ENCODE measurements at regions not wholly inside any gene's neighbourhood (a gene's known extent, or its start where the extent isn't known, plus 50 kb on each side); places are given as distances from the start of the nearest gene placed in this dataset.

DNA sequence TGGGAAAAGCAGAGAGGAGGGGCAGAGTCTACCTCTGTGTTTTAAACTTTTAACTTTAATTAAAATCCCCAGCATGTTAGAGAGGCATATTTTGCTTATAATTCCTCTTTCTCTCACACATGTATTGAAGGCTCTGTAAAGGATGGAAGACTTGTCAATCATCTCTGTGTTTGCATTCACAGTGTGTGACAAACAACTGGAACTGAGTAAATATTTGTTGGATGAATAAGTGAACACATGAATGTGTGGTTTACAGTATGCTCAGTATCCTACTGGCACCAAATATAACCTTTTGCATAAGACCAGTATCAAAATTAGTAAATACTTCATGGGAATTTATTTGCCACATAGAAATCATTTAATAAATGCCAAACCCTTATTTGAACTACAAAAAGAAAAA, 829.0 kb downstream of the GRID1 start:
- DNase-seq, result no peak

- DNase-seq, result no peak
Measured at GRCh38 chr10:85538601-85539000, 828.0 kb downstream of the GRID1 start.

GRCh38 chr10:85542152-85542551, 824.4 kb downstream of the GRID1 start:
- no peak for DNase-seq

DNA sequence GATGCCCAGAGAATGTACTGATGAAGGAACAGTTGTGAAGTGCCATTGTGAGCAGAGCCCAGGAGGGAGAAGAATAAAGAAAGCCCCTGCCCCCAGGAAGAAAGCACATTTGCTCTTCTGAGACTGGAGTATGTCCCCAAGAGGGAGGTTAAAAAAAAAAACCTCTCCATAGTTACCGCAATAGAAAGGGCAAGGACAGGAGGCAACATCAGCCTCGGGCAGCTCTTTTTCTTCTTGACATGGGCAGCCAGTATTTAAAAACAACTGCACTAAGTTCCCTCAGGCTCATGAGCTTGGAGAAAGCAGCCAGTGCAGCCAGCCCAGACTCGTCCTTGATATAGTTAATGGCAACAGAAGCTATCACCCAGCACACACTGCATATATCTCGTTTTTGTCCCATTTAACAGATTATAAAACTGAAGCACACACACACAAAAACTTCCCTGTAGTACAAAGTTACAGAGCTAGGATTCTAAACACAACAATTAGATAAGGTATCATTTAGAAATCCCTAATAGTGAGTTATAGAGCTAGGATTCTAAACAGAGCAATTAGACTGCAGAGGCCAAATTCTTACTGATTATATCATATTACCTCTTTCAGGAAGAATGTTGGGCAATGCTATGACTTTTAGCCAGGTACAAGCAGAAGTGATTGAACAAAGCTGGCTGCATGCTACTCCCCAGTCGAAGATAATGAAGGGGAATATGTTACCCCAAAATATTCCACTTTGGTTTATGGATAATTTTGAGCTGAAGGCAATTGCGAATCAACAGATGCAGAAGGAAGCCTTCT, 823.5 kb downstream of the GRID1 start:
- DNase-seq, result no peak

DNA sequence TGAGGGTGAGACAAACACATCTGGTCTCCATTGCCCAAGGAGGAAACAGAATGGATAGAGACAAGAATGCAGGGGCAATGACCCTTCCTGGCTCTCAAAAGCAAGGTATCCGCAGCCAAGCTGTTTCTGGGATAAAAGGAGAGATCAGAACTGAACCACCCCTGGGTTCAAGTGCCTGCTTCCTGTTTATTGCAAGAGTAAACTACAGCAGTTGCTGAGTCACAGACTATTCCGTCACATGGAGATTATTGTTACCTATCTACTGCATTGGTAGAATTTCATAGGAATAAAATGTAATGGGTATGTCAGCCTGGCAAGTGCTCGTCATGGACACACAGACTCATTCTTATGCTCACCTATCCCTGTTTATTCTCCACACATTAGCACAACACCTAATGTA, 821.6 kb downstream of the GRID1 start:
- no peak for DNase-seq

- DNase-seq, result no peak
Measured at GRCh38 chr10:85545874-85546273, 820.7 kb downstream of the GRID1 start.

GRCh38 chr10:85547460-85548023, 819.1 kb downstream of the GRID1 start:
- DNase-seq, result no peak

GRCh38 chr10:85548034-85548433, 818.6 kb downstream of the GRID1 start:
- peak in 43 of 56 donors; percentile 2 to 77 (median 34) for DNase-seq

Data from nucleus accumbens (tissue), 56 donors.